ENCODE measurements at regions not wholly inside any gene's neighbourhood (a gene's known extent, or its start where the extent isn't known, plus 50 kb on each side); places are given as distances from the start of the nearest gene placed in this dataset.

DNA sequence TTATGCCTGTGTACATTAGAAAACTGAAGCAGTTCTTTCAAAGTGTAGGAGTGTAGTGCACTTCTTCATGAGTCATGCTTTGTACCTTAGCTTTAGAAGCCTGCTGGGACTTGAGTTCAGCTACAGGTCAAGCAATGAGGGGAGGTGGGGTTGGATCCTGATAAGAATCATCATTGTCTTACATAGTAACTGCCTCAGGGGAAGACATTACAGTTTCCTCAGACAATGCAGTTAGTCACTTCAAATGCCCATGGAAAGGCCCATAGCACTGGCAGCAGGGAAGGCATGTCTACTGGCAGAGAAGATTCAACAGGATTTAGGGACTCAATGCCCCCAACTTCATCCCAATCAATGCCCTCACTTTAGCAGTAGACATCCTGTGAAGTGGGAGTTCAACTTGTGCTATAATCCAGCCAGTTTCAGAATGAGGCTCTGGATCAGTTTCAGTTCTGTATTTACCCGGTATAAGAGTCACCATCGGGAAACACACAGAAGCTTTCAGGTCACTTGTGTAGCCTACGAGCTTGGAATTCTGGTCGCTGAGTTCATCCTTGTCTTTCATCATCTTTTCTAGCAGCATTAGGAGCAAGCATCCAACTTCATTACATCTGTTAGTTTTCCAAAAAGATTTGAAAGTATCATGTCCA lies 1216.5 kb downstream of the RAPGEF2 start (continued):
- TF ChIP-seq, protein P1, sequence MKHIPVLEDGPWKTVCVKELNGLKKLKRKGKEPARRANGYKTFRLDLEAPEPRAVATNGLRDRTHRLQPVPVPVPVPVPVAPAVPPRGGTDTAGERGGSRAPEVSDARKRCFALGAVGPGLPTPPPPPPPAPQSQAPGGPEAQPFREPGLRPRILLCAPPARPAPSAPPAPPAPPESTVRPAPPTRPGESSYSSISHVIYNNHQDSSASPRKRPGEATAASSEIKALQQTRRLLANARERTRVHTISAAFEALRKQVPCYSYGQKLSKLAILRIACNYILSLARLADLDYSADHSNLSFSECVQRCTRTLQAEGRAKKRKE (CRISPR knock-in tag; IDR thresholded peaks at IDR 0.05; ENCODE audit: low read depth), result no peak
- peak in 1 of 2 experiments; percentile 65; a peak in 1 of 4 replicates for TF ChIP-seq CEBPB (IDR thresholded peaks at IDR 0.05)
- TF ChIP-seq ELK1 (IDR thresholded peaks at IDR 0.05; ENCODE audit: low read depth, low read length), result no peak
- TF ChIP-seq CHD4 (IDR thresholded peaks at IDR 0.05; ENCODE audit: borderline replicate concordance), result no peak
- TF ChIP-seq GATA3 (IDR thresholded peaks at IDR 0.05; ENCODE audit: borderline replicate concordance), result peak; percentile 98
- TF ChIP-seq, protein P2, sequence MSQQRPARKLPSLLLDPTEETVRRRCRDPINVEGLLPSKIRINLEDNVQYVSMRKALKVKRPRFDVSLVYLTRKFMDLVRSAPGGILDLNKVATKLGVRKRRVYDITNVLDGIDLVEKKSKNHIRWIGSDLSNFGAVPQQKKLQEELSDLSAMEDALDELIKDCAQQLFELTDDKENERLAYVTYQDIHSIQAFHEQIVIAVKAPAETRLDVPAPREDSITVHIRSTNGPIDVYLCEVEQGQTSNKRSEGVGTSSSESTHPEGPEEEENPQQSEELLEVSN (IDR thresholded peaks at IDR 0.05; ENCODE audit: borderline replicate concordance, low read depth), result no peak
- no peak for TF ChIP-seq POLR2A (IDR thresholded peaks at IDR 0.05; ENCODE audit: low read length)
- TF ChIP-seq JUN (IDR thresholded peaks at IDR 0.05), result peak in 1 of 2 experiments; percentile 60; a peak in 3 of 5 replicates
- peak; percentile 51 to 76; a peak in 3 of 5 replicates for TF ChIP-seq EP300 (IDR thresholded peaks at IDR 0.05)
- TF ChIP-seq EHF (CRISPR knock-in tag; IDR thresholded peaks at IDR 0.05), result no peak
- TF ChIP-seq BCL3 (IDR thresholded peaks at IDR 0.05), result peak; percentile 70; the same call in 2 of the 3 replicates
- TF ChIP-seq, protein P3, sequence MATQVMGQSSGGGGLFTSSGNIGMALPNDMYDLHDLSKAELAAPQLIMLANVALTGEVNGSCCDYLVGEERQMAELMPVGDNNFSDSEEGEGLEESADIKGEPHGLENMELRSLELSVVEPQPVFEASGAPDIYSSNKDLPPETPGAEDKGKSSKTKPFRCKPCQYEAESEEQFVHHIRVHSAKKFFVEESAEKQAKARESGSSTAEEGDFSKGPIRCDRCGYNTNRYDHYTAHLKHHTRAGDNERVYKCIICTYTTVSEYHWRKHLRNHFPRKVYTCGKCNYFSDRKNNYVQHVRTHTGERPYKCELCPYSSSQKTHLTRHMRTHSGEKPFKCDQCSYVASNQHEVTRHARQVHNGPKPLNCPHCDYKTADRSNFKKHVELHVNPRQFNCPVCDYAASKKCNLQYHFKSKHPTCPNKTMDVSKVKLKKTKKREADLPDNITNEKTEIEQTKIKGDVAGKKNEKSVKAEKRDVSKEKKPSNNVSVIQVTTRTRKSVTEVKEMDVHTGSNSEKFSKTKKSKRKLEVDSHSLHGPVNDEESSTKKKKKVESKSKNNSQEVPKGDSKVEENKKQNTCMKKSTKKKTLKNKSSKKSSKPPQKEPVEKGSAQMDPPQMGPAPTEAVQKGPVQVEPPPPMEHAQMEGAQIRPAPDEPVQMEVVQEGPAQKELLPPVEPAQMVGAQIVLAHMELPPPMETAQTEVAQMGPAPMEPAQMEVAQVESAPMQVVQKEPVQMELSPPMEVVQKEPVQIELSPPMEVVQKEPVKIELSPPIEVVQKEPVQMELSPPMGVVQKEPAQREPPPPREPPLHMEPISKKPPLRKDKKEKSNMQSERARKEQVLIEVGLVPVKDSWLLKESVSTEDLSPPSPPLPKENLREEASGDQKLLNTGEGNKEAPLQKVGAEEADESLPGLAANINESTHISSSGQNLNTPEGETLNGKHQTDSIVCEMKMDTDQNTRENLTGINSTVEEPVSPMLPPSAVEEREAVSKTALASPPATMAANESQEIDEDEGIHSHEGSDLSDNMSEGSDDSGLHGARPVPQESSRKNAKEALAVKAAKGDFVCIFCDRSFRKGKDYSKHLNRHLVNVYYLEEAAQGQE (IDR thresholded peaks at IDR 0.05), result no peak
- TF ChIP-seq MAFK (IDR thresholded peaks at IDR 0.05; ENCODE audit: partially characterized antibody), result peak; percentile 72
- TF ChIP-seq EHMT2 (IDR thresholded peaks at IDR 0.05; ENCODE audit: low read depth), result no peak
- no peak for TF ChIP-seq KDM5A (IDR thresholded peaks at IDR 0.05)
- TF ChIP-seq BHLHE40 (IDR thresholded peaks at IDR 0.05; ENCODE audit: low read depth, low read length), result no peak
- TF ChIP-seq TP53 (CRISPR knock-in tag; IDR thresholded peaks at IDR 0.05), result no peak
- TF ChIP-seq HOXA7 (CRISPR knock-in tag; IDR thresholded peaks at IDR 0.05), result no peak
- TF ChIP-seq, protein P4, sequence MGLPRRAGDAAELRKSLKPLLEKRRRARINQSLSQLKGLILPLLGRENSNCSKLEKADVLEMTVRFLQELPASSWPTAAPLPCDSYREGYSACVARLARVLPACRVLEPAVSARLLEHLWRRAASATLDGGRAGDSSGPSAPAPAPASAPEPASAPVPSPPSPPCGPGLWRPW (IDR thresholded peaks at IDR 0.05), result no peak
- no peak for TF ChIP-seq RCOR1 (IDR thresholded peaks at IDR 0.05; ENCODE audit: low read depth, low read length)
- no peak for TF ChIP-seq RNF2 (IDR thresholded peaks at IDR 0.05; ENCODE audit: borderline replicate concordance, low read depth)
- no peak for TF ChIP-seq SREBF2 (IDR thresholded peaks at IDR 0.05)
- TF ChIP-seq ESRRA (IDR thresholded peaks at IDR 0.05; ENCODE audit: borderline replicate concordance, low read length), result no peak
- no peak for TF ChIP-seq PHF8 (IDR thresholded peaks at IDR 0.05; ENCODE audit: borderline replicate concordance, low read depth)
